HG02973 (cell line): ENCODE measurements at regions not wholly inside any gene's neighbourhood (a gene's known extent, or its start where the extent isn't known, plus 50 kb on each side); places are given as distances from the start of the nearest gene placed in this dataset.
"Not testable (repeated sequence)": the region's sequence is repeated elsewhere in the genome, so short reads cannot be mapped to it uniquely, and the experiment has no call there.

Source experiments
- ATAC-seq: cut with Tn5 transposase; IDR thresholded peaks from one replicate; pipeline ENCODE4 v1.9.1; 2021; ENCODE audit warnings: moderate library complexity; ENCODE audit not compliant: unreplicated experiment

- no peak for ATAC-seq
These were observed 89.0 kb downstream of the NAF1 start for GRCh38 chr4:163077680-163078079.

GRCh38 chr4:163072222-163072621, 94.5 kb downstream of the NAF1 start:
- ATAC-seq, result no peak

GRCh38 chr4:163071308-163071707, 95.4 kb downstream of the NAF1 start:
- ATAC-seq, result no peak

GRCh38 chr4:163070023-163070422, 96.7 kb downstream of the NAF1 start:
- no peak for ATAC-seq

GRCh38 chr4:163063891-163064290, 102.8 kb downstream of the NAF1 start:
- ATAC-seq, result no peak

- ATAC-seq, result peak; percentile 77
These were observed 118.2 kb downstream of the NAF1 start for GRCh38 chr4:163048447-163048846.

GRCh38 chr4:163042306-163042705, 124.4 kb downstream of the NAF1 start:
- peak; percentile 54 for ATAC-seq

GRCh38 chr4:163017135-163017534, 149.6 kb downstream of the NAF1 start:
- no peak for ATAC-seq

GRCh38 chr4:163012816-163013215, 153.9 kb downstream of the NAF1 start:
- ATAC-seq, result no peak

GRCh38 chr4:163003979-163004378, 162.7 kb downstream of the NAF1 start:
- ATAC-seq, result no peak

GRCh38 chr4:162988530-162988929, 178.2 kb downstream of the NAF1 start:
- ATAC-seq, result no peak

GRCh38 chr4:162985131-162985530, 181.6 kb downstream of the NAF1 start:
- ATAC-seq, result no peak

GRCh38 chr4:162984621-162985020, 182.1 kb downstream of the NAF1 start:
- ATAC-seq, result no peak

GRCh38 chr4:162981823-162982222, 184.9 kb downstream of the NAF1 start:
- ATAC-seq, result no peak

- no peak for ATAC-seq
These were observed 188.3 kb downstream of the NAF1 start for GRCh38 chr4:162978398-162978797.

GRCh38 chr4:162977788-162978187, 188.9 kb downstream of the NAF1 start:
- ATAC-seq, result no peak

- no peak for ATAC-seq
These were observed 193.9 kb downstream of the NAF1 start for GRCh38 chr4:162972661-162973330.

- no peak for ATAC-seq
These were observed 197.5 kb downstream of the NAF1 start for GRCh38 chr4:162969194-162969593.

GRCh38 chr4:162965978-162966377, 200.7 kb downstream of the NAF1 start:
- ATAC-seq, result not testable (repeated sequence)

GRCh38 chr4:162959046-162959445, 207.6 kb downstream of the NAF1 start:
- no peak for ATAC-seq

GRCh38 chr4:162957521-162958143, 209.1 kb downstream of the NAF1 start:
- no peak for ATAC-seq

- ATAC-seq, result no peak
These were observed 211.7 kb downstream of the NAF1 start for GRCh38 chr4:162954976-162955375.

- no peak for ATAC-seq
These were observed 214.5 kb downstream of the NAF1 start for GRCh38 chr4:162952232-162952631.
